GM03348 (cell line): ENCODE measurements at regions not wholly inside any gene's neighbourhood (a gene's known extent, or its start where the extent isn't known, plus 50 kb on each side); places are given as distances from the start of the nearest gene placed in this dataset.

Source experiments
- DNase-seq: peaks from one replicate; pipeline ENCODE4 v3.0.0; 2012; ENCODE audit warnings: low spot score

GRCh38 chr11:70796648-70797227, 398.4 kb downstream of the CTTN start:
- no peak for DNase-seq

- DNase-seq, result no peak
Measured at GRCh38 chr11:70798296-70798695, 400.0 kb downstream of the CTTN start.

GRCh38 chr11:70799386-70799785, 401.1 kb downstream of the CTTN start:
- DNase-seq, result peak; percentile 47

- DNase-seq, result no peak
Measured at GRCh38 chr11:70802185-70802584, 403.9 kb downstream of the CTTN start.

GRCh38 chr11:70804139-70804837, 406.0 kb downstream of the CTTN start:
- no peak for DNase-seq

GRCh38 chr11:70805243-70805642, 406.9 kb downstream of the CTTN start:
- DNase-seq, result no peak

- no peak for DNase-seq
Measured at GRCh38 chr11:70805971-70806370, 407.6 kb downstream of the CTTN start.

- DNase-seq, result no peak
Measured at GRCh38 chr11:70806461-70807194, 408.3 kb downstream of the CTTN start.

GRCh38 chr11:70807195-70807543, 408.8 kb downstream of the CTTN start:
- DNase-seq, result no peak

- no peak for DNase-seq
Measured at GRCh38 chr11:70808686-70809375, 410.5 kb downstream of the CTTN start.

GRCh38 chr11:70810133-70810532, 411.8 kb downstream of the CTTN start:
- no peak for DNase-seq

GRCh38 chr11:70810681-70811080, 412.4 kb downstream of the CTTN start:
- DNase-seq, result no peak

GRCh38 chr11:70811483-70811882, 413.2 kb downstream of the CTTN start:
- DNase-seq, result no peak

- no peak for DNase-seq
Measured at GRCh38 chr11:70811915-70812314, 413.6 kb downstream of the CTTN start.

- no peak for DNase-seq
Measured at GRCh38 chr11:70812472-70812871, 414.1 kb downstream of the CTTN start.

GRCh38 chr11:70813651-70814050, 415.3 kb downstream of the CTTN start:
- no peak for DNase-seq

- DNase-seq, result no peak
Measured at GRCh38 chr11:70815485-70815832, 417.1 kb downstream of the CTTN start.

GRCh38 chr11:70816156-70816678, 417.9 kb downstream of the CTTN start:
- DNase-seq, result no peak

- DNase-seq, result no peak
Measured at GRCh38 chr11:70818351-70818750, 420.0 kb downstream of the CTTN start.

- DNase-seq, result no peak
Measured at GRCh38 chr11:70819022-70819421, 420.7 kb downstream of the CTTN start.

- DNase-seq, result no peak
Measured at GRCh38 chr11:70820311-70820710, 422.0 kb downstream of the CTTN start.

- DNase-seq, result no peak
Measured at GRCh38 chr11:70820712-70821111, 422.4 kb downstream of the CTTN start.

GRCh38 chr11:70823771-70824170, 425.4 kb downstream of the CTTN start:
- DNase-seq, result no peak
